Lower lobe of right lung (tissue), 2 donors: ENCODE measurements at regions not wholly inside any gene's neighbourhood (a gene's known extent, or its start where the extent isn't known, plus 50 kb on each side); places are given as distances from the start of the nearest gene placed in this dataset.

Experiments
- ATAC-seq, 2 donors: fragments of 200-7000 bp; cut with Tn5 transposase; one replicate each; pipeline ENCODE4 v1.9.1; 2020 to 2022; ENCODE audit warnings: mild to moderate bottlenecking in 2 of 2, moderate library complexity in 2 of 2
- DNase-seq: peaks from one replicate; pipeline ENCODE4 v3.0.0-alpha.2; 2020
- H3K27ac ChIP-seq: fragments of 200-600 bp; one replicate; pipeline ENCODE4 v1.8.0; 2022
- H3K27me3 ChIP-seq: fragments of 200-600 bp; one replicate; pipeline ENCODE4 v1.8.0; 2022; ENCODE audit warnings: low read depth
- H3K36me3 ChIP-seq: fragments of 200-600 bp; one replicate; pipeline ENCODE4 v1.8.0; 2022; ENCODE audit warnings: mild to moderate bottlenecking
- H3K4me1 ChIP-seq: fragments of 200-600 bp; one replicate; pipeline ENCODE4 v1.8.0; 2022
- H3K4me3 ChIP-seq: fragments of 200-600 bp; one replicate; pipeline ENCODE4 v1.8.0; 2022; ENCODE audit warnings: mild to moderate bottlenecking
- H3K9me3 ChIP-seq: fragments of 200-600 bp; one replicate; pipeline ENCODE4 v1.8.0; 2022
- CTCF ChIP-seq: fragments of 200-600 bp; IDR thresholded peaks from one replicate; pipeline ENCODE4 v1.8.0; 2022; ENCODE audit warnings: antibody characterized with exemption, mild to moderate bottlenecking
- intact Hi-C: fragments of 100-400 bp; cut with DNase I; formaldehyde crosslinking; loops from one replicate; pipeline ENCODE4 v1.11.0; 2022
- donor health status: DM: no; HTN: yes; CAD: no; lungs with severe emphysema.

DNA sequence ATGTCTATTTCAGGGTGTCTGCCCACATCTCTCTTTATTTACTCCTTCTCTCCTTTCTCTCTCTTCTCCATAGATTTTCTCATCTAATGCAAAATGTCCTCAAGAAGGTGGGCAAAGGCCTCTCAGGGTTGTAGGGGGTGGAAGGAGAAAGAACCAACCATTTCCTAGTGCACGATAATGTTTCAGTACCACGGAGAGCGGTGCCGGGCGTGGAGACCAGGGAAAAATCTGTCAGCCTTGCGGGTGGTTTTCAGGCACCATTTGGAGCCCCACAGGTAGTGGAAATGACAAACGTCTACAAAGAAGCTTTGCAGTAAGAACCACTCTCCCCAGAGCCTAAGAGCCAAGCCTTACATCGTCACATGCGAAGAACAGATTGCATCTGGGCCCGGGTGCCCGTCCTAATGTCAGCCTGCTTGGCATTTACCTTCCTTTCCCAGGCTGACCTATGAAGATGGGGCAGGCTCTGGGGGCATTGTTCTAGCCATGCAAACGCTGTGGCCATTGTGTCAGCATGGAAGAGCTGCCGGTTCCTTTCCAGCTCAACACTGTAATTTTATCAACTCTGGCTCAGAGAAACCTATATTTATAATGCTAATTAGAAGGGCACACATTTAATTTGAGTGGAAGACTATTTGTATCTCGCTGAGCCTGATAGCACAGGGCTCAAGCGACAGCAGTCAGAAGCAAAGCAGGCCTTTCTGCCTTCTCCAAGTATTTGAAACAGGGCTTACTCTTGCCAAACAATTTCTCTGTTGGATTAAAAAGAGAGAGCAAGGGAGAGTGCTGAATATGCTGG, 430.1 kb upstream of the WWC1 start:
- H3K36me3 ChIP-seq: no peaks in the 10 kb centered on the region
- no peak for DNase-seq
- intact Hi-C loops: no loop called here
- no peak for TF ChIP-seq CTCF
- H3K4me3 ChIP-seq: no peak overlapping the region
- H3K9me3 ChIP-seq: no peaks in the 10 kb centered on the region
- no peak overlapping the region for H3K27ac ChIP-seq
- no peak for ATAC-seq
- no peaks in the 10 kb centered on the region for H3K4me1 ChIP-seq
- H3K27me3 ChIP-seq: no peaks in the 10 kb centered on the region

- Histone ChIP-seq H3K4me3 (no peak overlapping the region), H3K36me3 (no peaks in the 10 kb centered on the region), H3K27me3 (no peaks in the 10 kb centered on the region), H3K4me1 (no peaks in the 10 kb centered on the region), H3K27ac (no peak overlapping the region), H3K9me3 (no peaks in the 10 kb centered on the region)
- no peak for DNase-seq
- ATAC-seq: no peak
- TF ChIP-seq CTCF: no peak
- intact Hi-C loops: no loop called here
Observed at GRCh38 chr5:167861928-167862426, 429.5 kb upstream of the WWC1 start.

DNA sequence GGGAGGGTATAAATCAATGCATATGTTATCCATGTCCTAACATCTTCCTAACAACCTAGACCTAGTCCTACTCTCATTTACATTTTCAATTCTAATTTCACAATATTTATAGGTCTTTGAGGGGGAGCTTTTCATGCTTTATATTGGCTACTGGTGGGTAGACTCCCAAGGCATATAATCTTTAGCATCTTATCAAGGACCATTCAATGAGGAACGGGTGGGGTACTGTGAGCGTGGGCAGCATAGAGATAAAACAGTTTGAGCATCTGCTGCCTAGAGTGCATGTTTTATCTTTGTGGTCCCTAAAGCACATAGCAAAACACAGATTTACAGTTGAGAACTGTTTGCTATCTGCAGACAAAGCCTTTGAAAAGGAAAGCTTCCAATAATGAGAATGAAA, 427.6 kb upstream of the WWC1 start:
- Histone ChIP-seq H3K4me1 (no peaks in the 10 kb centered on the region), H3K9me3 (no peaks in the 10 kb centered on the region), H3K27me3 (no peaks in the 10 kb centered on the region), H3K4me3 (no peak overlapping the region), H3K27ac (no peak overlapping the region), H3K36me3 (no peaks in the 10 kb centered on the region)
- intact Hi-C loops: no loop called here
- ATAC-seq: no peak
- DNase-seq: no peak
- TF ChIP-seq CTCF: no peak

GRCh38 chr5:167864801-167865200, 426.6 kb upstream of the WWC1 start:
- ATAC-seq (no peak), DNase-seq (no peak)
- no peaks in the 10 kb centered on the region for H3K9me3 ChIP-seq
- no peaks in the 10 kb centered on the region for H3K36me3 ChIP-seq
- H3K4me3 ChIP-seq: no peak overlapping the region
- H3K27ac ChIP-seq: no peak overlapping the region
- no peaks in the 10 kb centered on the region for H3K4me1 ChIP-seq
- no peak for TF ChIP-seq CTCF
- no peaks in the 10 kb centered on the region for H3K27me3 ChIP-seq
- intact Hi-C loops: no loop called here

GRCh38 chr5:167866797-167867196, 424.6 kb upstream of the WWC1 start:
- intact Hi-C loops: no loop called here
- Histone ChIP-seq H3K4me3 (no peak overlapping the region), H3K36me3 (no peaks in the 10 kb centered on the region), H3K4me1 (no peaks in the 10 kb centered on the region), H3K27me3 (no peaks in the 10 kb centered on the region), H3K27ac (no peak overlapping the region), H3K9me3 (no peaks in the 10 kb centered on the region)
- TF ChIP-seq CTCF: no peak
- DNase-seq (no peak), ATAC-seq (no peak)
